Fibroblast of skin of abdomen (primary cell): ENCODE measurements at regions not wholly inside any gene's neighbourhood (a gene's known extent, or its start where the extent isn't known, plus 50 kb on each side); places are given as distances from the start of the nearest gene placed in this dataset.

Experiments
- DNase-seq: peaks from one replicate; pipeline ENCODE4 v3.0.0-alpha.2; 2013

DNA sequence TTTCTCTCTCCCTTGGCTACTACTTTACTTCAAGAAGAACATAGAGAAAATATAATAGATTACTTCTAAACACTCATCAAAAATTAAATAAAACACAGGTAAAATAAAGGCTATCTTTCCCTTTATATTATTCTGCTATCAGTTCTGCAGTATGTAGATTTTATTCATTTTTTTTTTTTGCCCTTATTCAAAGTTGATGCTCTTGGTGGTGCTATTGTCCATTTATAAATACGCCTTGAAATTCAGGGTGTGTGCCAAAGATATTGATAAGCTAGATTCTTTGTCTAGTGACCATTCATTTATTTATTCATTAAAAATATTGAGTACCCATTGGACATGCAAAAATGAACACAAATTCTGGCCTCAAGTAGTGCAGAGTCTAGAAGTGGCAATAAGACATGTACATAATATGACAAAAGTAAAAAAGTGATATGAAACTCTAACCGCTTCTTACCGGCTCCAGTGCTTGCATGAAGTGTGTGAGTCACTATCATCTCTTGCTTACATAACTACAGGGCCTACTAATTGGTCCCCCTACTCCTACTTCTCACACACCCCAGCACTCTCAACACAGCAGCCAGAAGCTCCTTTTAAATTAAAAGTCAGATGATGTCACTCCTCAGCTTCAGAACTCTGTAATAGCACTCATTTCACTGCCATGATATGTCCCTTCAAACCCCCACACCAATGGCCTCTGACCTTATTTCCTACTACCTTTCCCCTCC lies 208.3 kb upstream of the FANCL start:
- DNase-seq = no peak

DNA sequence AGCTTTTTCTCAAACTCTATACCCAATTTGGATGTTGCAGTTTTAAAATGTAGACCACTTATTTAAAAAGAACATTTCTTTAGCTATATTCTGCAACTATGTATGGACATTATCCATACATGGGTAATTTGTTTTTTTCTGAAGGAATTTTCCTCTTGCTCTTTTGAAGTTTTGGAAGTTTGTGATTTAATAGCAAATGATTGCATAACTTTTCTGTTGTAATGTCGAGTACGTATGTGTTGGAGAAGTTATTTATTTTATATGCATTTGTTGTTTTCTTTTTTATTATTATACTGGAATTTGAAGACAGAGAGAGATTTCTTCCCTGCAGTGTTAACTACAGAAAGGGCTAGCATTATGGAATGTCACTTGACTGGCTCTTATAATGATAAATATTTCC lies 207.7 kb upstream of the FANCL start:
- DNase-seq = no peak

DNA sequence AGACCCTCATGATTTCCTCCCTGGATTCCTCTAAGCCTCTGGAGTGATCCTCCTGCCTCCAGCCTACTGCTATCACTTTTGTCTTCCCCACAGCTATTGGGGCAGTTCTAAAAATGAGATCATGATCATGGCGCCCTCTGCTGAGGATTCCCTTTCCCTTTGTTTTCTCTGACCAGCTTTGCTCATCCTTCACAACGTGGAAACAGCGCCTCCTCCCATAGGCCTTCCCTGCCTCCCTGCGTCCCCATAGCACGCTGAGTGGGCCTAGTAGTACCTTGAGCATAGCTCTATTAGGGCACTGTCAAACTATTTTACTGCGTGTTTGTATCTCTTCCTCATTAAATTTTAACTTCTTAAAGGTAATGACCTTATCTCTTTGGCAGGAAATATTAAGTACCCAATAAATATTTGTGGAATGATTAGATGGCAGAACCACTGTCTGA lies 207.0 kb upstream of the FANCL start:
- peak; percentile 82 for DNase-seq

GRCh38 chr2:58447586-58447985 lies 206.5 kb upstream of the FANCL start:
- DNase-seq = no peak

DNA sequence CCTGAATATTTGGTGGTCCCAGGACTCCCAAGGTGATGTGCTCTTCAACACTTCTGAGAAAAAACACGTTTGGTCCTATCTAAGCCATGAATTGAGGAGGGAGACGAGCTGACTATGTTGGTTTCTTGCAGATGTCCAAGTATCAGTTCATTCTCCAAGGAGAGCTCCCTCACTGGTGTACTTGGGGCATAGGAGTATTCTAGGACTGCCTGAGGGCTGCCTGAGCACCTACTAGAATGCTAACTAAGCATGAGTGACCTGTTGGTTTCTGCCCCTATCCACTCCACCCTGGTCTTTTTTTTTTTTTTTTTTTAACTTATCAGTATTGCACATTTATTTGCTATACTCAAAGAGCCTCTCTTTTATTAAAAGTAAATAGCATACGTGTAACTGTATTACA lies 200.5 kb upstream of the FANCL start:
- no peak for DNase-seq

- peak; percentile 54 for DNase-seq
These were observed 195.7 kb upstream of the FANCL start for GRCh38 chr2:58436872-58437271.

DNA sequence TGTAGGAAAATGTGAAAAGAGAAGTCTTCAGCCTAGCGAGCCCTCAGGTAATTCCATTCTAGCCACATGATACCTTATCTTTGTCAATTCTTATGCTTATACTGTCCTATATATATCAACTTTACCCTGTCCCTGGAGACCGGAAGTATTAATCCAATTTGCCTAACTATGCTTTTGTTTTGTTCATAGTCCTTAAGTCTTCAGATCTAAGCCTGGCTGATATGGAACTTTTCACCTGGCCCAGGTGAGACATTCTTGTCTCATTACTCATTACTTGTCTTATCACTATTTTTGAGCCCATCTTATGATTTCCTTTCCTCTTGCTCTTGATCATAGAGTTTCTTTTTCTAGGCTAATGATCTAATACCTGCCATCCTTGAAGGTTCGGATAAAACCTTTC lies 194.1 kb upstream of the FANCL start:
- DNase-seq = no peak

DNA sequence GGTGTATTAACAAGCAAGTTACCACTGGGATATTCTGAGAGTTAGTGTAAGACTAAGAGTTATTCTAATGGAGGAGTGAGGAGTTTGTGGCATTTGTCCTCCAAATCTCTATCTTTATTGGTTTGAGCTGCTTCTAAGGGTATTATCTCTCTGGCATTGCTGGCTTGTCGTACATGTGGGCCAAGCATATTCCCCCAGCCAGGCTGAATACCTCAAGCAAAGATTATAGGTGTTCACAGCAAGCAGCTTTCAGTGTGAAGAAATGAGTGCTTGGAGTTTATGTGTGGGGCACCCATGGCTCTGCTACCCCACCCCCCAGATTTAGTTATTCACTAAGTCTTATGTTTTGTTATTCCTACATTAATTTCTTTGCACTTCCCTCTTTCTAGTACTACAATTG lies 193.6 kb upstream of the FANCL start:
- DNase-seq = no peak

DNA sequence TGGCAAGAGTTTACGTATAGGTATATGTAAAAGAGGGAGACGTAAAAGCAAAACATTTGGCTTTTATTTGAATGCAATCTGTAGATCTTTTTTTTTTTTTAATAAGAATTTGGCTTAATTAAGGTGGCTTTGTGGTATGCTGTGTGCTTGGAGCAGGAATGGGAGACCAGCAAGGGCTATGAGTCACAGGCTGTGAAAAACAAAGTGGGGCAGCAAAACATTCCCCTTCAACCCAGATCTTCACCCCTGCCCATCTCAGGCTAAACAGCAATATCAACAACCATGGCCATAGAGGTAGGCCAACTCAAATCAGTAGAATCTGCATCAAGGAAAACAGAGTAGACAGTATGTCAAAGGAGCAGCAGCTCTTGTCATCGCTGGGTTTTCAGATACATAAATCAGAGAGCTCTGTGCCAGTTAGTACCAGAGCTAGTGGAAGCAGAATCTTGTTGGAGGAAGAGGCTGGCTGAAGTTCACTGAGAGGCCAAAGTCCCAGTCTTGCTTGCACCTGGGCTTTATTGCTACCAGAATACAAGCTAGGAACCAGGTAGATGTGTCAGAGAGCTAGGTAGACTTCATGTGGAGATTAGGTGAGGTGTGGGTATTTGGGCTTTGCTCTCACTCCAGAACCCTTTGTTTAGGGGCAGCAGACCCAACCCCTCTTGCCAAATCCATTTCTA lies 191.5 kb upstream of the FANCL start:
- no peak for DNase-seq

GRCh38 chr2:58429014-58429875 lies 188.1 kb upstream of the FANCL start:
- DNase-seq = no peak

DNA sequence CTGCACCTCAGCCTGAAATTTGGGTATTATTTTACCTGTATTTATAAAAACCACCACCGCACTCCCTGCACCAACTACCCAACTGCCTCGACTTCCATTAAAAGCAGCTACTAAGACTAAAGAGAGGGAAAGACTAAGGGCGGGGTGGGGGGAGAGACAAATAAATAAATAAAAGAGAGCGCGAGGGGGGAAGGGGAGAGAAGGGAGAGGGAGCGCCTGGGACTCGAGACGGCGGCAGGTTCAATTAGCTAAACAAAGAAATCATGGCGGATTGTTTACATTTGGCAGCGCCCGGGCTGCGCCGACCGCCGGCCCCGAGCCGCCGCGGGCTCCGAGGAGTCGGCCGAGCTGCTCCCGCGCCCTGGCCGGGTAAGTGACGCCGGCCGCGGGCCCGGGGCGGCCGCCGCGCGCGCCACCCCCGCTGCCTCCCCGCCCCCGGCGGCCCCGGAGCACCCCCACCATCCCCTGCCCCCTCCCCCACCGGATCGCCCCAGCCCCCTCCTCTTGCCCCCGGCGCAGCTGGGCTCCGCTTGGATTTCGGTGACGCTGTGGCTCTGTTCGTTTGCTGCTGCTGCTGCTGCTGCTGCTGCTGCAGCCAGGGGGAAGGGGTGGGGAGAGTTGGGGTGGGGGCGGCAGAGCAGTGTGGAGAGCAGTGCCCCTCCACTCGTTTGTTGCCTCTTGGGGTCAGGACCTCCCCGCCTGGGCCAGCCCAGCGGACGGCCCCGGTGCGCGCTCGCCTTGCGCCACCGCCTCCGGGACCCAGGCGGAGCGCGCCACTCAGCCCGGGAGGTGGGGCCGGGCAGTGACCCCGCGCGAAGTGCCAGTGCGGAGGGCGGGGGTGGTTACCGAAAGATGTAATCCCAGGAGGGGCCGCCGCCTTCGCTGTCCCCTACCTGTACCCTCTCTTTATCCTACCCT lies 187.2 kb upstream of the FANCL start:
- DNase-seq = peak; percentile 9

DNA sequence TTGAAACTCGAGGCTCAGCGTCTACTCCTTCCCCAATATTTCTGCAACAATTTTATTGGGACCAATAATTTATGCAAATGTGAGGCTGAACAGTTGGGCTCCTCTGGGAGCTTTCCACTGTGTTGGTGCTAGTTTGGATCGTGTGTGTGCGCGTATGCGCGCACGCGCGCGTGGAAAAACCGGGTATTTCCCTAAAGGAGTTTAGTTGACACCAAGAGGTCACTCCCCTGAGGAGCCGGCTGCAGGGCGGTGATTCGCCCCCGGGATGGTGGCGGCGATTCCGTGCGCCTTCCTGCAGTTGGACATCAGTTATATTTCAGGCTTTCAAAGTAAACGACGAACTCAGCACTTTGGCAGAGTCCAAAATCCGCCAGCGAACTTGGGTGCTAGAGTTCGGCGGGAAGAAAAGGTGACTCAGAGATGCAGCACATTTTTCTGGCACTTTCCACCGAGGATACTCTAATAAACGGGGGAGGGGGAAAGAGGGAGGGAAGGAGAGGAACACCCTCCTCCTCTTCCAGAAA lies 186.5 kb upstream of the FANCL start:
- DNase-seq = peak; percentile 51

GRCh38 chr2:58425368-58425767 lies 184.2 kb upstream of the FANCL start:
- no peak for DNase-seq

DNA sequence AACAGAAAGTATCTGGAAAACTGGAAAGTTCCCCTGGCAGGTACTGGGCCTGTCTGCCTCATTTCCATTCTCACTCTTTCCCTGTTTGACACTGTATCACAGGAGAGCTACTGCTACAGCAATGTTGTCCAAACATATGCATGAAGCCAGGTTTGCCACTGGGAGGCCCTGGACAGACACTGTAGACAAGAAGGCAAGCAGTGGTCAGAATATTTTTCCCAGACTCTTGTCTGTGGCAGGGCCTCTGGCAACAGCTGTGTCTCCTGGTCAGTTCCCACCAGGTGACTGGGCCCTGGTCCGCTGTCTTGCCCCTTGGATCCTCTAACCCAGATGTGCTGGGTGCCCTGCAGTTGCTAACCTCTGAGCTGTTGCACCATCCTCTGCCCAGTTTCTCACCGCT lies 178.9 kb upstream of the FANCL start:
- no peak for DNase-seq

DNA sequence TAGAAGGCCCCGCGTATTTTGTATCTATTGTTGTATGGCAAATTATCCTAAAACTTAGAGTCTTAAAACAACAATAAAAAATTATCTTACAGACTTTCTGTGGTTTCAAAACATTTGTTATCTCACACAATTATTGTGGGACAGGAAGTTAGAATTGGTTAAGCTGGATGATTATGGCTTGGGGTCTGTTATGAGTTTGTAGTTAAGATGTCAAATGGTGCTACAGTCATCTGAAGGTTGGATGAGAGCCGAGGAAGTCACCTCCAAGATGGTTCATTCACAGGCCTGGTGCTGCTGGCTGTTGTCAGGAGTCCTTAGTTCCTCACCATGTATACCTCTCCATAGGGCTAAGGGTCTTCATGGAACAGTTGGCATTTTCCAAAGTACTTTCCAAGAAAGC lies 175.6 kb upstream of the FANCL start:
- DNase-seq = no peak

DNA sequence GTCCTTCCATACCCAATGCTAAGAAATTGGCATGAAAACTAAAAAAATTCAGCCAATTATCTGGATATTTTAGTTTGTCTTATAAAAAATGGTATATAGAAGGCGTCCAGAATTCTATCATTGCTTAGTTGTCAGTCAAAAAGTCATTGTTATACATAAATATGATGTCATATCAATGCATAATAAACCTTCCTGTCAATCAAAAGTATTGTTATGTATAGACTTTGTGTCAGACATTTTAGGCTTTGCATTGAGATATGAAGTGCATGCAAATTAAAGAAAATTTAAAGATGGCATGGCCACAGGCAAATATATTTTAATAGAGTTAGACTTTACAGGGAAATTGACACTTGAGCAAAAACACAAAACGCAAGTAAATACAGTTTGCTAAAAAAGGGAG lies 173.4 kb upstream of the FANCL start:
- DNase-seq = no peak

DNA sequence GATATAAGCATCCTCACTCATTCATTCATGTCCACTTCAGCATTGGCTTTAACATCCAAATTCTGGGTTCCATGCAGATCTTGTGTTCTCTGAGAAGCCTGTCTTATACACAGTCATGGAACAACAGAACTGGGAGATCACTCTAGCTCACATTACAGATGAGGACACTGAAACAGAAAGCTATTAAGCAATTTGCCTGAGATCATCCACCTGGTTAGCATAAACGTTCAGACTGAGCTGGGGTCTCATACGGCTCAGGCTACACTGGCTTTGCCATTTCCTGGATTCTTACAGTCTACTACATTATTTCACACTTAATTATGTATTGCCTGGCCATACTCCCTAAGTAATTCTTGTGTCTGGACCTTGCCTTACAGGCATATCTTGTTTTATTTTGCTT lies 169.4 kb upstream of the FANCL start:
- no peak for DNase-seq

DNA sequence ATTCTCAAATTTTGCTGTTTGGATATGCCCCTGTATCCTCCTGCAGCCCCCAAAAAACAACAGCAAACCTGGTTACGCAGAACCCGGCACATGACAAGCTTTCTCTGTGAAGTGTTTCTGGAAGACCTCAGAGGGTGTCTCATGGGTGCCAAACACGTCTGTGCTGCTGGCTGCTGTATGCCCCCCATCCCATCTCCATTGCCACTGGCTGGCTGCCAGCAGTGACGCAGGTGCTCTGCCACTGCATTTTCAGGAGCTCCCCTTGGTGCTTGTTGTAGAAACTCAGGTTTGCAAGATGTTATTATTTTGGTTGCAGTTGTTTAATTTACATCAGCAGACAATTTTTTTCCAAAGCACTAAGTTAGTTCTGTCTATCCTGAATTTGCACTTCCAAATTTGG lies 166.4 kb upstream of the FANCL start:
- no peak for DNase-seq

GRCh38 chr2:58405341-58405740 lies 164.2 kb upstream of the FANCL start:
- DNase-seq = no peak

- DNase-seq = no peak
These were observed 160.8 kb upstream of the FANCL start for GRCh38 chr2:58401936-58402335.

DNA sequence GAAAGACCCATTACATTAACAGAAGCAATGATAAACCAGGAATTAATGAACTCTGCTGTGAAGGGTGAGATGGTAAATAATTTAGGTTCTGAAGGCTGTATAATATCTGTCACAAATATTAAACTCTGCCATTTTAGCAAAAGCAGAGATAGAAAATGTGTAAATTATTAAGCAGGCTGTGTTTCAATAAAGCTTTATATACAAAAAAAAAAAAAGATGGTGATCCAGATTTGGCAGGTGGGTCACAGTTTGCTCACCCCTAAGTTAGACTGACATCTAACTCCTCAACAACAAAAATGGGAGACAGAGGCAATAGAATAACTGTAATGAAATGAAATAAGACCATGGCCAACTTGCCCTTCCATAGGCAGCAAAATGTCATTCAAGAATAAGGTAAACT lies 157.3 kb upstream of the FANCL start:
- DNase-seq = no peak

DNA sequence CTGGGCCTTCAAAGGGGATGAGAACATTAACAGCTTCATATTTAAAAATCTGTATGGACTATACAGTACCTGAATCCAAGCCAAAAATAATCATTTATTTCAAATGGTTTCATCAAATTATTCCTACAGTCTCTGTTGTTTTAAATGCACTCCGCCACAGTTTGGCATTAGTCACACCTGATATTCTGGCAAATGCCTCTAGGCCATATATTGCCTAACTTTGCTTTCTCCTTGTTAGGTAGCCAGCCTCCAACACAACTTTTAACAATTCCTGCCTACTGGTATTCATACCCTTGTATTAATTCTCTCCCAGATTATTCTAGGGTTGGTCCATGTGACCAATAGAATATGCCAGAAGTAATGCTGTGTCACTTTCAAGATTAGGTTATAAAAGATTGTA lies 146.6 kb upstream of the FANCL start:
- no peak for DNase-seq
